OCI-LY1 (cell line): ENCODE measurements at regions not wholly inside any gene's neighbourhood (a gene's known extent, or its start where the extent isn't known, plus 50 kb on each side); places are given as distances from the start of the nearest gene placed in this dataset.

Source experiments
- H2AFZ ChIP-seq: fragments of 200-600 bp; sonication (generic), shearing (Covaris generic); 2 replicates; pipeline ENCODE4 v1.6.0; 2014; ENCODE audit warnings: antibody characterized with exemption, mild to moderate bottlenecking, low read length
- H3F3A ChIP-seq: fragments of 200-600 bp; sonication (generic), shearing (Covaris generic); 2 replicates; pipeline ENCODE4 v1.6.0; 2014; ENCODE audit warnings: mild to moderate bottlenecking, antibody characterized with exemption, low read length, moderate library complexity; ENCODE audit not compliant: insufficient read depth
- H3K27ac ChIP-seq: fragments of 200-600 bp; sonication (generic); 2 replicates; pipeline ENCODE4 v1.5.1; 2014; ENCODE audit warnings: low read length, mixed run types, mild to moderate bottlenecking, low read depth; ENCODE audit not compliant: poor library complexity, severe bottlenecking
- H3K27me3 ChIP-seq: fragments of 200-600 bp; sonication (generic); 2 replicates; pipeline ENCODE4 v1.6.0; 2014; ENCODE audit warnings: antibody characterized with exemption, mild to moderate bottlenecking, low read length, moderate library complexity; ENCODE audit not compliant: insufficient read depth
- H3K36me3 ChIP-seq: fragments of 200-600 bp; sonication (generic); 2 replicates; pipeline ENCODE4 v1.6.1; 2014; ENCODE audit warnings: mild to moderate bottlenecking, antibody characterized with exemption, low read length, moderate library complexity, mixed read lengths; ENCODE audit not compliant: insufficient read depth
- H3K4me1 ChIP-seq: fragments of 200-600 bp; sonication (generic); 2 replicates; pipeline ENCODE4 v1.5.1; 2014; ENCODE audit warnings: mild to moderate bottlenecking, low read length, moderate library complexity; ENCODE audit not compliant: insufficient read depth, severe bottlenecking
- H3K4me2 ChIP-seq: fragments of 200-600 bp; sonication (generic), shearing (Covaris generic); 2 replicates; pipeline ENCODE4 v1.6.1; 2014; ENCODE audit warnings: low read length
- H3K4me3 ChIP-seq: fragments of 200-600 bp; sonication (generic); 2 replicates; pipeline ENCODE4 v1.5.1; 2014; ENCODE audit warnings: low read length, low read depth, mild to moderate bottlenecking, mixed read lengths; ENCODE audit not compliant: poor library complexity, severe bottlenecking
- H3K79me2 ChIP-seq: fragments of 200-600 bp; shearing (Covaris generic); 2 replicates; pipeline ENCODE4 v1.6.1; 2016; ENCODE audit warnings: mixed run types, low read length, mixed read lengths; ENCODE audit not compliant: insufficient read depth
- H3K9ac ChIP-seq: fragments of 200-600 bp; sonication (generic), shearing (Covaris generic); 2 replicates; pipeline ENCODE4 v1.6.1; 2014; ENCODE audit warnings: mild to moderate bottlenecking, low read length, mixed read lengths
- H3K9me2 ChIP-seq: fragments of 200-600 bp; sonication (generic), shearing (Covaris generic); 2 replicates; pipeline ENCODE4 v1.6.1; 2014; ENCODE audit warnings: low read depth, mild to moderate bottlenecking, low read length, mixed read lengths
- H3K9me3 ChIP-seq: fragments of 200-600 bp; shearing (Covaris generic); 2 replicates; pipeline ENCODE4 v1.6.1; 2014; ENCODE audit warnings: low read length, mixed read lengths
- H4K20me1 ChIP-seq: fragments of 200-600 bp; sonication (generic), shearing (Covaris generic); 2 replicates; pipeline ENCODE4 v1.6.0; 2016; ENCODE audit warnings: mild to moderate bottlenecking, low read length; ENCODE audit not compliant: insufficient read depth
- EZH2 ChIP-seq: fragments of 200-600 bp; sonication (generic), shearing (Covaris generic); IDR thresholded peaks from 2 replicates; pipeline ENCODE4 v1.8.0; 2017; ENCODE audit warnings: borderline replicate concordance, mixed run types, mild to moderate bottlenecking, antibody characterized with exemption, low read length, moderate library complexity, mixed read lengths
- TF ChIP-seq, protein P1 (sequence below): fragments of 200-600 bp; sonication (generic), shearing (Covaris generic); IDR thresholded peaks from 2 replicates; pipeline ENCODE4 v1.5.1; 2017; ENCODE audit warnings: mild to moderate bottlenecking, antibody characterized with exemption, low read length, moderate library complexity, mixed read lengths

DNA sequence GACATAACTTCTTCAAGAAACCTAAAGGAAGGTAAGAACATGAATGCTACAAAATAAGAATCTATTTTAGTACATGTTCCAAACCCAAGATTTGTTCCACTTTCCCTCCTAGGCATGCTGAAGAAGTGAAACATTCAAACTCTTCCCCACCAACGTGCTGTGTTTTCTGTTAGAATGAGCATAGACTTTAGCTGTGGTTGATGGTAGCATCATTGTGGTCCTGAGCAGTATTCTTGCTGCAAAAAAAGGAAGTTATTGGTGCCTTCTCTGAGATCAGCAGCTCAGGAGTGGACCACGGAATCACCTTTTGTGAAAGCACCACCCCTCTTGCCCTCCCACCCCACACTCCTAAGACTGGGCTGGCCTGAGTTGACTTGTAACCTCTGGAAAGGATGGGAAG is 100.4 kb upstream of the POGK start:
- H3K9me2 ChIP-seq, result no peaks in the 10 kb centered on the region
- H3K79me2 ChIP-seq, result no peaks in the 10 kb centered on the region
- H2AFZ ChIP-seq, result no peak overlapping the region
- no peak overlapping the region for H3K4me2 ChIP-seq
- H3K27me3 ChIP-seq, result no peaks in the 10 kb centered on the region
- no peaks in the 10 kb centered on the region for H4K20me1 ChIP-seq
- H3K4me3 ChIP-seq, result no peak overlapping the region
- no peaks in the 10 kb centered on the region for H3F3A ChIP-seq
- TF ChIP-seq EZH2, result no peak
- TF ChIP-seq, protein P1, sequence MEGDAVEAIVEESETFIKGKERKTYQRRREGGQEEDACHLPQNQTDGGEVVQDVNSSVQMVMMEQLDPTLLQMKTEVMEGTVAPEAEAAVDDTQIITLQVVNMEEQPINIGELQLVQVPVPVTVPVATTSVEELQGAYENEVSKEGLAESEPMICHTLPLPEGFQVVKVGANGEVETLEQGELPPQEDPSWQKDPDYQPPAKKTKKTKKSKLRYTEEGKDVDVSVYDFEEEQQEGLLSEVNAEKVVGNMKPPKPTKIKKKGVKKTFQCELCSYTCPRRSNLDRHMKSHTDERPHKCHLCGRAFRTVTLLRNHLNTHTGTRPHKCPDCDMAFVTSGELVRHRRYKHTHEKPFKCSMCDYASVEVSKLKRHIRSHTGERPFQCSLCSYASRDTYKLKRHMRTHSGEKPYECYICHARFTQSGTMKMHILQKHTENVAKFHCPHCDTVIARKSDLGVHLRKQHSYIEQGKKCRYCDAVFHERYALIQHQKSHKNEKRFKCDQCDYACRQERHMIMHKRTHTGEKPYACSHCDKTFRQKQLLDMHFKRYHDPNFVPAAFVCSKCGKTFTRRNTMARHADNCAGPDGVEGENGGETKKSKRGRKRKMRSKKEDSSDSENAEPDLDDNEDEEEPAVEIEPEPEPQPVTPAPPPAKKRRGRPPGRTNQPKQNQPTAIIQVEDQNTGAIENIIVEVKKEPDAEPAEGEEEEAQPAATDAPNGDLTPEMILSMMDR, result no peak
- H3K9me3 ChIP-seq, result no peaks in the 10 kb centered on the region
- no peaks in the 10 kb centered on the region for H3K36me3 ChIP-seq
- no peak overlapping the region for H3K27ac ChIP-seq
- H3K4me1 ChIP-seq, result no peaks in the 10 kb centered on the region
- H3K9ac ChIP-seq, result no peak overlapping the region

DNA sequence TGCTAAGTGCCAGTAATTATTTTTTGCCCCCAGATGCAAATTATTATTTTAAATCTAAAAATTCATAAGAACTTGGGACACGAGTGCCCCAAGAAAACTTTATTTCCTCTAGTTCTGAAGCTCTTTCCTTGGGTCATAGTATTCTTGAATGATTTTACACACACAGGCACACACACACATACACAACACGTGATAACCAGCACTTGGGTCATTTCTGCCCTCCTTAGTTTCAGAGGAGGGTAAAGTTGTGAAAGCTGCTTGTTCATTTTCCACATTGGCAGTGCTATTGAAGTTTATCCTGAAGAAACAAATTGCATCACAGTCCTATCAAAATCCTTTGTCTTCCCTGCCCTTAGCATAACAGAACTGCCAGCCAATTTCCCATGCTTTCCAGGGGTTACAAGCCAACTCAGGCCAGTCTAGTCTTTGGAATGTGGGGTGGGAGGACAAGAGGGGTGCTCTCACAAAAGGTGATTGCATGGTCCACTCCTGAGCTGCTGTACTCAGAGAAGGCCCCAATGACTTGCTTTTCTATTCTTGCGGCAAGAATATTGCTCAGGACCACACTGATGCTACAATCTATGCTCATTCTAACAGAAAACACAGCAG is 98.5 kb upstream of the POGK start:
- no peaks in the 10 kb centered on the region for H3F3A ChIP-seq

DNA sequence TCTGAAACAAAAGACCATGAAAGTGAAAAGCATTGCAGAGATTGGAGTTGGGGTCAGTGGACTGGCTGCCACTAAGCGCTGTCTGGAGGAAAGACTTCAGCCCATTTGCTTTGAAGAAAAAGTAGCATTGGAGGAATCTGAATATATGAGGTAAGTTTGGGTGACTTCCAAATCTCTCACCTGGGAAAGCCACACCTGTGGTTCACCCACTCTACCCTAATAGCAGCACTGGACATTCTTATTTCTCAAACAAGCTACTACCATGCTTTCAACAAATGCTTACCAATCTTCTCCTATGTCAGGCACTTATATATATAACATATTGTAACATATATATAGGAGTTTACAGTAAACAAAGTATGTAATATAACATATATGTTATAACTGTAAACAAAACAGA is 76.0 kb upstream of the POGK start:
- Histone ChIP-seq H4K20me1 (no peaks in the 10 kb centered on the region), H3K27me3 (no peaks in the 10 kb centered on the region), H3K36me3 (no peaks in the 10 kb centered on the region), H3K27ac (no peak overlapping the region), H3K9me3 (no peaks in the 10 kb centered on the region), H3K4me1 (no peaks in the 10 kb centered on the region), H3K4me2 (no peak overlapping the region), H3K79me2 (no peaks in the 10 kb centered on the region), H3K9me2 (no peaks in the 10 kb centered on the region), H2AFZ (no peak overlapping the region), H3F3A (no peaks in the 10 kb centered on the region), H3K4me3 (no peak overlapping the region), H3K9ac (no peak overlapping the region)
- TF ChIP-seq EZH2, result no peak
- TF ChIP-seq, protein P1, result no peak

More for the DNA sequence above, 98.5 kb upstream of the POGK start:
- Histone ChIP-seq H3K9ac (no peak overlapping the region), H3K4me2 (no peak overlapping the region), H3K36me3 (no peaks in the 10 kb centered on the region), H3K4me1 (no peaks in the 10 kb centered on the region), H2AFZ (no peak overlapping the region), H3K9me2 (no peaks in the 10 kb centered on the region), H3K9me3 (no peaks in the 10 kb centered on the region), H3K27me3 (no peaks in the 10 kb centered on the region), H3K79me2 (no peaks in the 10 kb centered on the region), H3K27ac (no peak overlapping the region), H4K20me1 (no peaks in the 10 kb centered on the region), H3K4me3 (no peak overlapping the region)
- TF ChIP-seq, protein P1, result no peak
- TF ChIP-seq EZH2, result no peak
